IMR-90 (cell line): ENCODE measurements at regions not wholly inside any gene's neighbourhood (a gene's known extent, or its start where the extent isn't known, plus 50 kb on each side); places are given as distances from the start of the nearest gene placed in this dataset.

Experiments
- ATAC-seq: fragments of 200-7000 bp; cut with Tn5 transposase; 2 replicates; pipeline ENCODE4 v1.9.1; 2020; ENCODE audit warnings: low read depth, mild to moderate bottlenecking, moderate library complexity
- BruUV-seq: library from RNA; stranded (reverse); fragments of 400-500 nt; replicated peaks from 2 replicates; lab custom pipeline; 2021; lab: Mats Ljungman, UMichigan
- CTCF ChIA-PET: fragments of 300-600 bp; formaldehyde crosslinking; extraction: SDS; loops from one replicate; lab custom pipeline; 2021; ENCODE audit warnings: antibody characterized with exemption; lab: Yijun Ruan, JAX
- POLR2A ChIA-PET: fragments of 300-600 bp; sonication (Branson Sonifier 250); formaldehyde crosslinking; loops from one replicate; lab custom pipeline; 2022; ENCODE audit warnings: antibody characterized with exemption; ENCODE audit not compliant: unreplicated experiment; lab: Charles Lee
- DNase-seq: peaks from one replicate; pipeline ENCODE4 v3.0.0; 2013
- H2AFZ ChIP-seq: replicated peaks from 2 replicates; pipeline ENCODE3; 2013; ENCODE audit warnings: low read length, mild to moderate bottlenecking; ENCODE audit not compliant: poor library complexity
- H2AK5ac ChIP-seq: 2 replicates; pipeline ENCODE4 v1.6.1; 2013; ENCODE audit warnings: low read depth, low read length, inconsistent platforms
- H2AK9ac ChIP-seq: replicated peaks from 2 replicates; pipeline ENCODE3; 2013; ENCODE audit warnings: mild to moderate bottlenecking, low read depth, low read length, moderate library complexity; ENCODE audit not compliant: poor library complexity
- H2BK120ac ChIP-seq: 2 replicates; pipeline ENCODE4 v1.6.1; 2013; ENCODE audit warnings: low read depth, low read length, inconsistent platforms
- H2BK15ac ChIP-seq: 3 replicates; pipeline ENCODE4 v1.6.1; 2013; ENCODE audit warnings: low read depth, low read length, inconsistent platforms
- H2BK20ac ChIP-seq: 2 replicates; pipeline ENCODE4 v1.6.1; 2013; ENCODE audit warnings: low read depth, mild to moderate bottlenecking, inconsistent platforms, low read length, moderate library complexity
- H2BK5ac ChIP-seq: 2 replicates; pipeline ENCODE4 v1.6.1; 2013; ENCODE audit warnings: mild to moderate bottlenecking, low read depth, low read length, inconsistent platforms; ENCODE audit not compliant: poor library complexity, severe bottlenecking
- H3K14ac ChIP-seq: replicated peaks from 2 replicates; pipeline ENCODE4 v1.6.1; 2013; ENCODE audit warnings: low read depth, low read length, inconsistent platforms
- H3K18ac ChIP-seq: 2 replicates; pipeline ENCODE4 v1.6.1; 2013; ENCODE audit warnings: low read depth, low read length, control low read depth
- H3K23ac ChIP-seq: 2 replicates; pipeline ENCODE4 v1.6.1; 2013; ENCODE audit warnings: low read depth, low read length, inconsistent platforms
- H3K27ac ChIP-seq: 2 replicates; pipeline ENCODE4 v1.5.1; 2013; ENCODE audit warnings: mild to moderate bottlenecking, control low read depth, low read length; ENCODE audit not compliant: insufficient read depth
- H3K27me3 ChIP-seq: 2 replicates; pipeline ENCODE4 v1.6.1; 2013; ENCODE audit warnings: low read length; ENCODE audit not compliant: control insufficient read depth, insufficient read depth
- H3K36me3 ChIP-seq: 2 replicates; pipeline ENCODE4 v1.6.1; 2013; ENCODE audit warnings: low read length, mixed read lengths; ENCODE audit not compliant: control insufficient read depth, insufficient read depth
- H3K4ac ChIP-seq: 2 replicates; pipeline ENCODE4 v1.6.1; 2013; ENCODE audit warnings: low read depth, low read length, inconsistent platforms
- H3K4me1 ChIP-seq: 2 replicates; pipeline ENCODE4 v1.6.1; 2013; ENCODE audit warnings: low read length, mixed read lengths; ENCODE audit not compliant: control insufficient read depth, insufficient read depth
- H3K4me2 ChIP-seq: 2 replicates; pipeline ENCODE4 v1.6.1; 2013; ENCODE audit warnings: low read depth, mild to moderate bottlenecking, control low read depth, low read length, moderate library complexity
- H3K4me3 ChIP-seq: 2 replicates; pipeline ENCODE4 v1.5.1; 2013; ENCODE audit warnings: low read depth, mild to moderate bottlenecking, control low read depth, low read length, moderate library complexity; ENCODE audit not compliant: insufficient read depth
- H3K56ac ChIP-seq: 2 replicates; pipeline ENCODE4 v1.6.1; 2013; ENCODE audit warnings: low read length, inconsistent platforms; ENCODE audit not compliant: insufficient read depth; ENCODE audit errors: extremely low read depth
- H3K79me1 ChIP-seq, 2 experiments: 2 replicates each; pipeline ENCODE4 v1.6.1; 2013; ENCODE audit warnings: low read length in 2 of 2, inconsistent platforms in 1 of 2, low read depth in 1 of 2
- H3K9ac ChIP-seq: 2 replicates; pipeline ENCODE4 v1.6.1; 2013; ENCODE audit warnings: low read depth, low read length, control low read depth
- H3K9me1 ChIP-seq: 2 replicates; pipeline ENCODE4 v1.6.1; 2013; ENCODE audit warnings: low read length, inconsistent platforms; ENCODE audit not compliant: insufficient read depth
- H3K9me3 ChIP-seq: 2 replicates; pipeline ENCODE4 v1.6.1; 2013; ENCODE audit warnings: low read length; ENCODE audit not compliant: control insufficient read depth, insufficient read depth
- H4K20me1 ChIP-seq: 2 replicates; pipeline ENCODE4 v1.6.1; 2013; ENCODE audit warnings: low read length, inconsistent platforms; ENCODE audit not compliant: insufficient read depth
- H4K5ac ChIP-seq: 2 replicates; pipeline ENCODE4 v1.6.1; 2013; ENCODE audit warnings: mild to moderate bottlenecking, low read depth, low read length, control low read depth
- H4K8ac ChIP-seq, 2 experiments: 2 replicates each; pipeline ENCODE4 v1.6.1; 2013; ENCODE audit warnings: low read depth in 2 of 2, low read length in 2 of 2, control low read depth in 1 of 2, inconsistent platforms in 1 of 2
- H4K91ac ChIP-seq: 2 replicates; pipeline ENCODE4 v1.6.1; 2013; ENCODE audit warnings: low read depth, low read length, inconsistent platforms; ENCODE audit not compliant: insufficient read depth
- BHLHE40 ChIP-seq: fragments of 150-350 bp; IDR thresholded peaks from 2 replicates; pipeline ENCODE4 v1.6.1; 2016; ENCODE audit warnings: mild to moderate bottlenecking, low read depth, low read length
- CEBPB ChIP-seq: IDR thresholded peaks from 2 replicates; pipeline ENCODE4 v1.6.1; 2012; ENCODE audit warnings: low read depth, low read length, improper control_type of control experiment
- CHD1 ChIP-seq: IDR thresholded peaks from 2 replicates; pipeline ENCODE4 v1.6.1; 2012; ENCODE audit warnings: low read depth, low read length, improper control_type of control experiment
- FOS ChIP-seq: fragments of 150-350 bp; IDR thresholded peaks from 2 replicates; pipeline ENCODE4 v1.6.1; 2016; ENCODE audit warnings: low read depth, low read length
- MAFK ChIP-seq: IDR thresholded peaks from 2 replicates; pipeline ENCODE4 v1.6.1; 2012; ENCODE audit warnings: low read depth, low read length, improper control_type of control experiment
- MAZ ChIP-seq: IDR thresholded peaks from 2 replicates; pipeline ENCODE4 v1.6.1; 2012; ENCODE audit warnings: low read depth, mild to moderate bottlenecking, low read length, improper control_type of control experiment, moderate library complexity, borderline replicate concordance
- MXI1 ChIP-seq: IDR thresholded peaks from 2 replicates; pipeline ENCODE4 v1.6.1; 2012; ENCODE audit warnings: low read depth, mild to moderate bottlenecking, low read length, moderate library complexity, borderline replicate concordance
- NFE2L2 ChIP-seq: fragments of 150-350 bp; IDR thresholded peaks from 2 replicates; pipeline ENCODE4 v1.6.1; 2016; ENCODE audit warnings: low read depth, mild to moderate bottlenecking, low read length
- POLR2A ChIP-seq: IDR thresholded peaks from 2 replicates; pipeline ENCODE4 v1.6.1; 2012; ENCODE audit warnings: mild to moderate bottlenecking, low read depth, low read length
- RAD21 ChIP-seq: IDR thresholded peaks from 2 replicates; pipeline ENCODE4 v1.6.1; 2012; ENCODE audit warnings: low read length, improper control_type of control experiment
- RCOR1 ChIP-seq: IDR thresholded peaks from 2 replicates; pipeline ENCODE4 v1.6.1; 2012; ENCODE audit warnings: mild to moderate bottlenecking, low read length, improper control_type of control experiment; ENCODE audit not compliant: insufficient replicate concordance
- RFX5 ChIP-seq: IDR thresholded peaks from 2 replicates; pipeline ENCODE4 v1.8.0; 2012; ENCODE audit warnings: low read depth, mild to moderate bottlenecking, low read length, moderate library complexity
- SMC3 ChIP-seq: fragments of 150-350 bp; IDR thresholded peaks from 2 replicates; pipeline ENCODE4 v1.6.1; 2016; ENCODE audit warnings: low read depth, mild to moderate bottlenecking, antibody characterized with exemption, low read length, moderate library complexity
- WGBS, 2 experiments: methylation state at CpG; one replicate each; pipeline versions ENCODE4 v1.1.5 to v1.1.7; 2013; ENCODE audit warnings: missing lambda C conversion rate in 2 of 2; ENCODE audit not compliant: insufficient read length in 1 of 2; ENCODE audit errors: extremely low coverage in 2 of 2; 5-methylcytosine and 5-hydroxymethylcytosine counted together
- dilution Hi-C: fragments of 300-500 bp; cut with HindIII; formaldehyde crosslinking; loops from one replicate; pipeline ENCODE4 v1.14.3; 2018; ENCODE audit warnings: low sequenced_read_pairs; ENCODE audit not compliant: unreplicated experiment
- in situ Hi-C: fragments of 300-500 bp; cut with MboI; formaldehyde crosslinking; loops from 3 replicates; pipeline ENCODE4 v1.14.3; 2019; ENCODE audit warnings: low sequenced_read_pairs, inconsistent platforms, mixed read lengths
- intact Hi-C: fragments of 100-400 bp; cut with micrococcal nuclease; formaldehyde crosslinking; loops from 2 replicates; pipeline ENCODE4 v1.10.0; 2022
- TF ChIP-seq, protein P1 (sequence below): fragments of 150-350 bp; IDR thresholded peaks from 2 replicates; pipeline ENCODE4 v1.6.1; 2017; ENCODE audit warnings: mild to moderate bottlenecking, antibody characterized with exemption, low read length, low read depth
- TF ChIP-seq, protein P2 (sequence below): fragments of 150-350 bp; IDR thresholded peaks from 2 replicates; pipeline ENCODE4 v1.6.1; 2016; ENCODE audit warnings: low read depth, mild to moderate bottlenecking, low read length, moderate library complexity, borderline replicate concordance
- TF ChIP-seq, protein P3 (sequence below): conservative IDR thresholded peaks from 2 replicates; pipeline ENCODE4 v1.5.1; 2012; ENCODE audit warnings: mild to moderate bottlenecking, low read depth, low read length, improper control_type of control experiment

DNA sequence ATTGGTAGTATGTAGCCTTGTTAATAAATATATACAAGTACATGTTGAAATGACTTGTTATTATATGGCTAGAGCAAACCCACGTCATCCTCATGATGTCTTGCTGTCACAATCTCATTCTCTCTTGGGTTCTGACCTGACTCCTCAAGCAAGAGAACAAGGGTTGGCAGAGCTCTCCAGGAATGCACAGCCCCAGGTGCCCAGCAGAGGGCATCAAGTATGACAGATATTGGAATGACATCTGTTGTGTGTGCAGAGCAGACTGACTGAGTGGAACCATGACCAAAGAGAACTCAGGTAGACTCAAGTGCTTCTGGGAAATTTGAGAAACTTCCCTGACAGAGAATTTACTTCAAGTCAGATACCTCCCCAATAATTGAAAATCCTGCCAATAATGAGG lies 90.6 kb downstream of the PAX1 start:
- Histone ChIP-seq H3K4me3 (no peak overlapping the region), H3K18ac (no peak overlapping the region), H4K5ac (no peak overlapping the region), H2BK120ac (no peak overlapping the region), H3K14ac (no peak overlapping the region), H3K27me3 (no peaks in the 10 kb centered on the region), H2AK9ac (no peak overlapping the region), H3K36me3 (no peaks in the 10 kb centered on the region), H2AFZ (no peak overlapping the region), H3K9ac (no peak overlapping the region), H3K4me2 (no peak overlapping the region), H3K56ac (no peak overlapping the region), H3K9me1 (no peaks in the 10 kb centered on the region), H2AK5ac (no peak overlapping the region), H3K79me1 (no peaks in the 10 kb centered on the region), H4K91ac (no peak overlapping the region), H4K8ac (no peak overlapping the region), H4K20me1 (no peaks in the 10 kb centered on the region), H3K23ac (no peak overlapping the region), H3K4me1 (no peaks in the 10 kb centered on the region), H3K4ac (no peak overlapping the region), H2BK20ac (no peak overlapping the region), H2BK15ac (no peak overlapping the region), H3K27ac (no peak overlapping the region), H2BK5ac (no peak overlapping the region), H3K9me3 (peaks cover 30% of the 10 kb centered on the region)
- CTCF ChIA-PET: no interaction called here
- intact Hi-C loops: no loop called here
- BruUV-seq: no TSS peak
- no peak for DNase-seq
- ATAC-seq: no peak
- POLR2A ChIA-PET: no interaction called here
- in situ Hi-C loops: no loop called here
- dilution Hi-C loops: no loop called here
- no CpG with 5 or more reads among the region's 1 CpG for WGBS, 2 experiments
- no peak for TF ChIP-seq POLR2A
- TF ChIP-seq RAD21: no peak
- TF ChIP-seq SMC3: no peak
- no peak for TF ChIP-seq MAFK
- no peak for TF ChIP-seq CEBPB
- no peak for TF ChIP-seq MAZ
- TF ChIP-seq, protein P1, sequence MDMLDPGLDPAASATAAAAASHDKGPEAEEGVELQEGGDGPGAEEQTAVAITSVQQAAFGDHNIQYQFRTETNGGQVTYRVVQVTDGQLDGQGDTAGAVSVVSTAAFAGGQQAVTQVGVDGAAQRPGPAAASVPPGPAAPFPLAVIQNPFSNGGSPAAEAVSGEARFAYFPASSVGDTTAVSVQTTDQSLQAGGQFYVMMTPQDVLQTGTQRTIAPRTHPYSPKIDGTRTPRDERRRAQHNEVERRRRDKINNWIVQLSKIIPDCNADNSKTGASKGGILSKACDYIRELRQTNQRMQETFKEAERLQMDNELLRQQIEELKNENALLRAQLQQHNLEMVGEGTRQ: no peak
- TF ChIP-seq, protein P2, sequence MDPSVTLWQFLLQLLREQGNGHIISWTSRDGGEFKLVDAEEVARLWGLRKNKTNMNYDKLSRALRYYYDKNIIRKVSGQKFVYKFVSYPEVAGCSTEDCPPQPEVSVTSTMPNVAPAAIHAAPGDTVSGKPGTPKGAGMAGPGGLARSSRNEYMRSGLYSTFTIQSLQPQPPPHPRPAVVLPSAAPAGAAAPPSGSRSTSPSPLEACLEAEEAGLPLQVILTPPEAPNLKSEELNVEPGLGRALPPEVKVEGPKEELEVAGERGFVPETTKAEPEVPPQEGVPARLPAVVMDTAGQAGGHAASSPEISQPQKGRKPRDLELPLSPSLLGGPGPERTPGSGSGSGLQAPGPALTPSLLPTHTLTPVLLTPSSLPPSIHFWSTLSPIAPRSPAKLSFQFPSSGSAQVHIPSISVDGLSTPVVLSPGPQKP: no peak
- TF ChIP-seq RCOR1: no peak
- TF ChIP-seq FOS: no peak
- no peak for TF ChIP-seq MXI1
- TF ChIP-seq NFE2L2: no peak
- no peak for TF ChIP-seq BHLHE40
- TF ChIP-seq, protein P3, sequence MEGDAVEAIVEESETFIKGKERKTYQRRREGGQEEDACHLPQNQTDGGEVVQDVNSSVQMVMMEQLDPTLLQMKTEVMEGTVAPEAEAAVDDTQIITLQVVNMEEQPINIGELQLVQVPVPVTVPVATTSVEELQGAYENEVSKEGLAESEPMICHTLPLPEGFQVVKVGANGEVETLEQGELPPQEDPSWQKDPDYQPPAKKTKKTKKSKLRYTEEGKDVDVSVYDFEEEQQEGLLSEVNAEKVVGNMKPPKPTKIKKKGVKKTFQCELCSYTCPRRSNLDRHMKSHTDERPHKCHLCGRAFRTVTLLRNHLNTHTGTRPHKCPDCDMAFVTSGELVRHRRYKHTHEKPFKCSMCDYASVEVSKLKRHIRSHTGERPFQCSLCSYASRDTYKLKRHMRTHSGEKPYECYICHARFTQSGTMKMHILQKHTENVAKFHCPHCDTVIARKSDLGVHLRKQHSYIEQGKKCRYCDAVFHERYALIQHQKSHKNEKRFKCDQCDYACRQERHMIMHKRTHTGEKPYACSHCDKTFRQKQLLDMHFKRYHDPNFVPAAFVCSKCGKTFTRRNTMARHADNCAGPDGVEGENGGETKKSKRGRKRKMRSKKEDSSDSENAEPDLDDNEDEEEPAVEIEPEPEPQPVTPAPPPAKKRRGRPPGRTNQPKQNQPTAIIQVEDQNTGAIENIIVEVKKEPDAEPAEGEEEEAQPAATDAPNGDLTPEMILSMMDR: no peak
- TF ChIP-seq RFX5: no peak
- TF ChIP-seq CHD1: no peak
